ENCODE measurements at regions not wholly inside any gene's neighbourhood (a gene's known extent, or its start where the extent isn't known, plus 50 kb on each side); places are given as distances from the start of the nearest gene placed in this dataset.

- POLR2A ChIA-PET, result no interaction called here
- DNase-seq, result no peak
- no peak overlapping the region for H3K4me3 Mint-ChIP-seq
Measured at GRCh38 chr4:159008671-159009070, 94.2 kb upstream of the RAPGEF2 start.

GRCh38 chr4:159009521-159009920, 93.4 kb upstream of the RAPGEF2 start:
- H3K36me3 Mint-ChIP-seq (ENCODE audit: low read depth), result no peaks in the 10 kb centered on the region
- Histone ChIP-seq H3K4me1 (ENCODE audit: insufficient read depth, low read length) (no peaks in the 10 kb centered on the region), H3K27ac (ENCODE audit: low read depth in 1 of 2, low read length in 2 of 2) (no peak overlapping the region), H3K4me3 (ENCODE audit: low read length) (no peak overlapping the region), H3K27me3 (ENCODE audit: control insufficient read depth in 1 of 2, insufficient read depth in 2 of 2, low read length in 2 of 2) (no peaks in the 10 kb centered on the region), H3K9me3 (ENCODE audit: control insufficient read depth in 1 of 2, insufficient read depth in 1 of 2, low read length in 2 of 2) (peaks cover 0 to 4% of the 10 kb centered on the region in 2 experiments), H3K36me3 (ENCODE audit: insufficient read depth, low read length) (no peaks in the 10 kb centered on the region)
- no peak for TF ChIP-seq CTCF (IDR thresholded peaks at IDR 0.05)
- intact Hi-C loops (cut with DNase I, micrococcal nuclease), result no loop called here
- POLR2A ChIA-PET, result no interaction called here
- no peaks in the 10 kb centered on the region for H3K9me3 Mint-ChIP-seq
- no peak overlapping the region for H3K4me3 Mint-ChIP-seq
- H3K27ac Mint-ChIP-seq, result no peak overlapping the region
- ATAC-seq (ENCODE audit: poor library complexity), result no peak
- CTCF ChIA-PET, result no interaction called here
- DNase-seq, result no peak
- H3K4me1 Mint-ChIP-seq (ENCODE audit: low read depth), result no peaks in the 10 kb centered on the region
- H3K27me3 Mint-ChIP-seq, result peaks cover 10% of the 10 kb centered on the region

More at GRCh38 chr4:159008671-159009070, 94.2 kb upstream of the RAPGEF2 start:
- H3K36me3 Mint-ChIP-seq (ENCODE audit: low read depth), result no peaks in the 10 kb centered on the region
- no peak overlapping the region for H3K27ac ChIP-seq (ENCODE audit: low read depth in 1 of 2, low read length in 2 of 2)
- intact Hi-C loops (cut with DNase I, micrococcal nuclease), result no loop called here
- ATAC-seq (ENCODE audit: poor library complexity), result no peak
- no peak for TF ChIP-seq CTCF (IDR thresholded peaks at IDR 0.05)
- peaks cover 12% of the 10 kb centered on the region for H3K27me3 Mint-ChIP-seq
- no peaks in the 10 kb centered on the region for H3K27me3 ChIP-seq (ENCODE audit: control insufficient read depth in 1 of 2, insufficient read depth in 2 of 2, low read length in 2 of 2)
- H3K4me3 ChIP-seq (ENCODE audit: low read length), result no peak overlapping the region
- H3K36me3 ChIP-seq (ENCODE audit: insufficient read depth, low read length), result no peaks in the 10 kb centered on the region
- CTCF ChIA-PET, result no interaction called here
- peaks cover 0 to 4% of the 10 kb centered on the region in 2 experiments for H3K9me3 ChIP-seq (ENCODE audit: control insufficient read depth in 1 of 2, insufficient read depth in 1 of 2, low read length in 2 of 2)
- no peaks in the 10 kb centered on the region for H3K4me1 Mint-ChIP-seq (ENCODE audit: low read depth)
- H3K9me3 Mint-ChIP-seq, result no peaks in the 10 kb centered on the region
- no peak overlapping the region for H3K27ac Mint-ChIP-seq
- no peaks in the 10 kb centered on the region for H3K4me1 ChIP-seq (ENCODE audit: insufficient read depth, low read length)

- no peaks in the 10 kb centered on the region for H3K4me1 ChIP-seq (ENCODE audit: insufficient read depth, low read length)
- H3K27ac ChIP-seq (ENCODE audit: low read depth in 1 of 2, low read length in 2 of 2), result no peak overlapping the region
- Mint-ChIP-seq H3K36me3 (ENCODE audit: low read depth) (no peaks in the 10 kb centered on the region), H3K4me3 (no peak overlapping the region), H3K27me3 (peaks cover 10% of the 10 kb centered on the region), H3K27ac (no peak overlapping the region), H3K9me3 (no peaks in the 10 kb centered on the region), H3K4me1 (ENCODE audit: low read depth) (no peaks in the 10 kb centered on the region)
- no peak for DNase-seq
- no peak for TF ChIP-seq CTCF (IDR thresholded peaks at IDR 0.05)
- intact Hi-C loops (cut with DNase I, micrococcal nuclease), result no loop called here
- no peaks in the 10 kb centered on the region for H3K36me3 ChIP-seq (ENCODE audit: insufficient read depth, low read length)
- ChIA-PET POLR2A (no interaction called here), CTCF (no interaction called here)
- no peak for ATAC-seq (ENCODE audit: poor library complexity)
- H3K9me3 ChIP-seq (ENCODE audit: control insufficient read depth in 1 of 2, insufficient read depth in 1 of 2, low read length in 2 of 2), result peaks cover 0 to 4% of the 10 kb centered on the region in 2 experiments
- no peak overlapping the region for H3K4me3 ChIP-seq (ENCODE audit: low read length)
- H3K27me3 ChIP-seq (ENCODE audit: control insufficient read depth in 1 of 2, insufficient read depth in 2 of 2, low read length in 2 of 2), result no peaks in the 10 kb centered on the region
Measured at GRCh38 chr4:159010100-159010499, 92.8 kb upstream of the RAPGEF2 start.

Data from CD4-positive, alpha-beta T cell (primary cell).